HepG2 (cell line): ENCODE measurements at regions not wholly inside any gene's neighbourhood (a gene's known extent, or its start where the extent isn't known, plus 50 kb on each side); places are given as distances from the start of the nearest gene placed in this dataset.

Experiments used
- ELF1 ChIP-seq: sonication (generic); formaldehyde crosslinking; IDR thresholded peaks from 2 replicates; pipeline ENCODE4 v1.4.0; 2020; ENCODE audit warnings: missing genetic modification reagents
- KDM2A ChIP-seq: sonication (generic); formaldehyde crosslinking; IDR thresholded peaks from 2 replicates; pipeline ENCODE4 v1.4.0; 2020; ENCODE audit warnings: low read depth, missing genetic modification reagents, borderline replicate concordance
- POLR2AphosphoS5 ChIP-seq: IDR thresholded peaks from 2 replicates; pipeline ENCODE4 v1.6.1; 2012; ENCODE audit warnings: low read depth, low read length
- SOX13 ChIP-seq, 3 experiments: fragments of 450-650 bp in 1 of 3; sonication (generic) in 1 of 3; formaldehyde crosslinking in 1 of 3; IDR thresholded peaks in 2 of 3; conservative IDR thresholded peaks in 1 of 3; 2 replicates each; pipeline versions ENCODE4 v1.5.0 to v1.6.1; 2016 to 2020; ENCODE audit warnings: antibody characterized with exemption in 1 of 3, mild to moderate bottlenecking in 1 of 3, missing compliant biosample characterization in 1 of 3, missing genetic modification reagents in 1 of 3, moderate library complexity in 1 of 3
- XRCC5 ChIP-seq: fragments of 200-400 bp; formaldehyde crosslinking; optimal IDR thresholded peaks from 2 replicates; pipeline ENCODE3; 2017; ENCODE audit warnings: mild to moderate bottlenecking, low read length
- ZNF703 ChIP-seq: sonication (generic); formaldehyde crosslinking; IDR thresholded peaks from 2 replicates; pipeline ENCODE4 v1.5.1; 2020; ENCODE audit warnings: missing genetic modification reagents, mild to moderate bottlenecking, moderate library complexity, borderline replicate concordance
- TF ChIP-seq, protein P1 (sequence below): sonication (generic); formaldehyde crosslinking; conservative IDR thresholded peaks from 2 replicates; pipeline ENCODE4 v1.4.0; 2020; ENCODE audit warnings: missing genetic modification reagents
- TF ChIP-seq, protein P2 (sequence below): sonication (generic); formaldehyde crosslinking; IDR thresholded peaks from 2 replicates; pipeline ENCODE4 v1.4.0; 2020; ENCODE audit warnings: mild to moderate bottlenecking, missing genetic modification reagents
- TF ChIP-seq, protein P3 (sequence below): sonication (generic); formaldehyde crosslinking; IDR thresholded peaks from 2 replicates; pipeline ENCODE4 v1.5.0; 2020; ENCODE audit warnings: mild to moderate bottlenecking, missing genetic modification reagents, moderate library complexity

DNA sequence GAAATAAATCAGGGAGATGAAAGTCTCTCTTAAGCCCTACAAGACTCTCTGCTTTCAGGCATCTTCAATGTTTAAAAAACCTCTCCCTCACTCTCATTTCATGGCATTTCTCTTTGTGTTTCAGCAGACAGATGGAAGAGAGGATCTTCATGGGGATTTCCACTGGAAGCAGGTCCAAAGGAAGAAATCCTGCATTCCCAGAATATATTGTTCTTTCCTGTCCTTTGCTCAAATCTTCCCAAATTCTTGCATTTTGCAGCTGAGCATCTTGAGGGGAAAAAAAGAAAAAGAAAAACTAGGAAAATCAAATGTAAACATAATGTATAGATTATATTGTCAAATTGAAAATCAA is 382.2 kb downstream of the ENC1 start:
- TF ChIP-seq POLR2AphosphoS5 = no peak
- TF ChIP-seq, protein P1, sequence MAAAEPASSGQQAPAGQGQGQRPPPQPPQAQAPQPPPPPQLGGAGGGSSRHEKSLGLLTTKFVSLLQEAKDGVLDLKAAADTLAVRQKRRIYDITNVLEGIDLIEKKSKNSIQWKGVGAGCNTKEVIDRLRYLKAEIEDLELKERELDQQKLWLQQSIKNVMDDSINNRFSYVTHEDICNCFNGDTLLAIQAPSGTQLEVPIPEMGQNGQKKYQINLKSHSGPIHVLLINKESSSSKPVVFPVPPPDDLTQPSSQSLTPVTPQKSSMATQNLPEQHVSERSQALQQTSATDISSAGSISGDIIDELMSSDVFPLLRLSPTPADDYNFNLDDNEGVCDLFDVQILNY = no peak
- TF ChIP-seq ZNF703 (CRISPR knock-in tag) = no peak
- TF ChIP-seq KDM2A (CRISPR knock-in tag) = no peak
- TF ChIP-seq, protein P2, sequence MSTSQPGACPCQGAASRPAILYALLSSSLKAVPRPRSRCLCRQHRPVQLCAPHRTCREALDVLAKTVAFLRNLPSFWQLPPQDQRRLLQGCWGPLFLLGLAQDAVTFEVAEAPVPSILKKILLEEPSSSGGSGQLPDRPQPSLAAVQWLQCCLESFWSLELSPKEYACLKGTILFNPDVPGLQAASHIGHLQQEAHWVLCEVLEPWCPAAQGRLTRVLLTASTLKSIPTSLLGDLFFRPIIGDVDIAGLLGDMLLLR (CRISPR knock-in tag) = no peak
- TF ChIP-seq, protein P3, sequence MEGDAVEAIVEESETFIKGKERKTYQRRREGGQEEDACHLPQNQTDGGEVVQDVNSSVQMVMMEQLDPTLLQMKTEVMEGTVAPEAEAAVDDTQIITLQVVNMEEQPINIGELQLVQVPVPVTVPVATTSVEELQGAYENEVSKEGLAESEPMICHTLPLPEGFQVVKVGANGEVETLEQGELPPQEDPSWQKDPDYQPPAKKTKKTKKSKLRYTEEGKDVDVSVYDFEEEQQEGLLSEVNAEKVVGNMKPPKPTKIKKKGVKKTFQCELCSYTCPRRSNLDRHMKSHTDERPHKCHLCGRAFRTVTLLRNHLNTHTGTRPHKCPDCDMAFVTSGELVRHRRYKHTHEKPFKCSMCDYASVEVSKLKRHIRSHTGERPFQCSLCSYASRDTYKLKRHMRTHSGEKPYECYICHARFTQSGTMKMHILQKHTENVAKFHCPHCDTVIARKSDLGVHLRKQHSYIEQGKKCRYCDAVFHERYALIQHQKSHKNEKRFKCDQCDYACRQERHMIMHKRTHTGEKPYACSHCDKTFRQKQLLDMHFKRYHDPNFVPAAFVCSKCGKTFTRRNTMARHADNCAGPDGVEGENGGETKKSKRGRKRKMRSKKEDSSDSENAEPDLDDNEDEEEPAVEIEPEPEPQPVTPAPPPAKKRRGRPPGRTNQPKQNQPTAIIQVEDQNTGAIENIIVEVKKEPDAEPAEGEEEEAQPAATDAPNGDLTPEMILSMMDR (CRISPR knock-in tag) = no peak
- no peak for TF ChIP-seq SOX13 (IDR thresholded peaks at IDR 0.05)
- TF ChIP-seq SOX13 (CRISPR knock-in tag; conservative IDR thresholded peaks at IDR 0.05 in 1 of 2, IDR thresholded peaks at IDR 0.05 in 1 of 2) = no peak
- no peak for TF ChIP-seq ELF1
- TF ChIP-seq XRCC5 = no peak
